HG02642 (cell line): ENCODE measurements at regions not wholly inside any gene's neighbourhood (a gene's known extent, or its start where the extent isn't known, plus 50 kb on each side); places are given as distances from the start of the nearest gene placed in this dataset.
"Not testable (repeated sequence)": the region's sequence is repeated elsewhere in the genome, so short reads cannot be mapped to it uniquely, and the experiment has no call there.

Source experiments
- ATAC-seq: cut with Tn5 transposase; IDR thresholded peaks from one replicate; pipeline ENCODE4 v1.9.1; 2021; ENCODE audit warnings: mild to moderate bottlenecking; ENCODE audit not compliant: unreplicated experiment, poor library complexity

DNA sequence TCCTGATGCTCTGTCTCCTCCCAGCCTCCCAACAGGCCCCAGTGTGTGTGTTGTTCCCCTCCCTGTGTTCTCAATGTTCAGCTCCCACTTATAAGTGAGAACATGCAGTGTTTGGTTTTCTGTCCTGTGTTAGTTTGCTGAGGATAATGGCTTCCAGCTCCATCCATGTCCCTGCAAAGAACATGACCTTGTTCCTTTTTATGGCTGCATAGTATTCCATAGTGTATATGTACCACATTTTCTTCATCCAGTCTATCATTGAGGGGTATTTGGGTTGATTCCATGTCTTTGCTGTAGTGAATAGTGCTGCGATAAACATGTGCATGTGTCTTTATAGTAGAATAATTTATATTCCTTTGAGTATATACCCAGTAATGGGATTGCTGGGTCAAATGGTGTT is 150.4 kb downstream of the KLF6 start:
- ATAC-seq: not testable (repeated sequence)

DNA sequence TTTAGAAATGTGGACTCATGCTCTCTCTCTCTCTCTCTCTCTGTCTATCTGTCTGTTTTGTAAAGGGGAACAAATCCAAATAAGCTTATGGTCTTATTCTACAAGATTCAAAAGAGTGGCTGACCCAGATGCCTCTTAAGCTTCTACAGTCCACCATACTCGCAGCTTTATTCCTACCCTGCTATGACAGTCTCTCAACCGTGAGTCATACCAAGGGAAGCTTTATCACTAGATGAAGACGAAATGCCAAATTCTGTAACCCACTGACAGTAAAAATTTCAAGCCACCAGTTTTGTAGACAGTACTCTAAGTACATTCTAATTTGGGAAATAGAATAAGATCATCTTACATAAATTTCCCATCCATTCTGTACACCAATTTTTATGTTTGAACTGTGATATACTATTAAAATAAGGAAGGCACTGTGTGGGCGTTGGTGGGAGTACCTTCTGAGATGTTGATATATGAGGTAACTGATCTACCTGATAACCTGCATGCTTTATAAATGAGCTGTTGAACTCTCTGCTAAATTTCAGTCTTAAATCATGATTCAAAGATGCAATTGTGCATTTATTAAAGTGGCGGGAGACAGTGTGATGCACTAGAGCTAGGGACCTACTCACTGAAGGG is 153.2 kb downstream of the KLF6 start:
- no peak for ATAC-seq

DNA sequence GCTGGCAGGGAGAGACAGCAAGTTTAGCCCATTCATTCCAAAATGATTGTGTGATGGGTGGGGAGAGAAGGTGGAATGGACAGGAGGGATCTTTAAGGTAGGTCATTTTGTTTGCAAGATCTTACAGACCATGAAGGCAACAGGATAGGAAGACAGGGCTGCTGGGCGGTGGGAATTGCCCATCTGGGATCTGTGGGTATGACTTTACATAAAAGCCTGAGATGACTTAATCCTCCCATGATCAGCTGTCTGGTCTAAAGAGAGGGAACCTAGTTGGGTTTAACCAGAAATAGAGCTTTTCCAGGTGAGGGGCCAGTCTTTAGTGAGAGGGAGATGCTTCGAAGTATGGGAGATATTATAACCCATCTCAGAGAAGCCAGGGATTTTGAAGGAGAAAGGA is 153.7 kb downstream of the KLF6 start:
- ATAC-seq: no peak

DNA sequence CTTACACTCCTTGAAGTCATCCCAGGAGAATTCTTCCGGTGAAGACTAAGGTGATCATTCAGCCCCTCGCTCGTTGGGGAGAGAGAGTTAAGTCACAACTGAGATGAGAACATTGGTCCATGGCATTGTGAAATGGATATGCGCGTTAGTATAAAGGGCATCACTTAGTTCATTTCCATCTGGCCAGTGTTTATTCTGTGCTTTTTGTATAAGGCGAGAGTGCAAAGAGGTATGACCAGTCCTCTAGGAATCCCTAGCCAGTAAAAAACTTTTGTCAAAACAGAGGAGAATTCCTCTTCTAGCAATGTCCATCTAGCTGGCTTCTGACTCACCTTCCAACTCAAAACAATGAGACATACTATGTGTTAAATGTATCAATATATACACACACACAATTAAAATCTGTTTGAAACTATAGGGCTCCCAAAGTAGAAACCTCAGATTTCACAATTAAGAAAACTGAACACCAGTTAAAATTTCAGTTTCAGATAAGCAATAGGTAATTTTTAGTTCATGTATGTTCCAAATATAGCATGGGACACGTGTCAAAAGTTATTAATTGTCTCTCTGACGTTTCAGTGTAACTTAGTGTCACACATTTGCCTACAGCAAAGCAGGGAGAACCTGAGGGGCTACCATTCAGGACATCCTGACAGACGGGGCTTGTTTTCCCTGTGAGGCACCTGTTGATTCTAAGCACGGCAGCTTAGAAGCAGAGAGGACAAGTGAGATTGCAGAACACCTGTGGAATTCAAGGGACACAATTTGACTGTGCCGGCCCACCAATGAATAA is 158.9 kb downstream of the KLF6 start:
- ATAC-seq: peak; percentile 74

DNA sequence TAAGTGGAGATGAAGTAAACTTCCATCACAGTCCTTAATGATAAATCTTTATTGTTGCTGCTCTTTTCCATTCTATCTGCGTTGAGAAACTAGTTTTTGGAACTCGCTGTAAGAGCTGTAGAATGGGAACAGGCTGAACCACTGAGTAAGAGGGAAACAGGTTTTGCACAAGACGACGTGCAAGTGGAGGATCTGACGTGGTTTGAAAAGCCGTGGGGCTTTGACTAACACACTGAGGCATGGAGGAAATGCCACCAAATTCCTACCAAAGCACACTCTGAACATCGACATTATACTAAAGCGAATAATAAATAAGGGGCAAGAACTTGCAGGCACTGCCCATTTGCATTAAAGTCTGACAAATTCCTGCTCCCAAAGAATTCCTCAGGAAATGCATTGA is 160.6 kb downstream of the KLF6 start:
- no peak for ATAC-seq

DNA sequence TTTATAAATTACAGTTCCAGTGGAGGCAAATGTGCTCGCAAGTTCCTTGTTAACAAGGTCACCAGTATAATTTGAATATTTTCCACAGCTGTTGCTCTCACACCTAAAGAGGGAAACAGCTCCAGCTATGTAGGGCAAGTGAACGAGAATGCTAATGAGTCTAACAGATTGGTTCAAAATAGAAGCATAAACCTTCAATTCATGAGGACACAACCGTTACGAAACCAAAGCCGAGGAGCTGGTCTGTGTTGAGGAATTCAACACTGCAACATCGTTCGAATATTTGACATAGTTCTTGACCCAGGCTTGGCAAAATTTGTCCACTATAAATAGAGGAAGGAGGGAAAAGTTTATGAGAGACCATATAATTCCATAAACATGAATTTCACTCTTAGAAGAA is 161.3 kb downstream of the KLF6 start:
- peak; percentile 62 for ATAC-seq

DNA sequence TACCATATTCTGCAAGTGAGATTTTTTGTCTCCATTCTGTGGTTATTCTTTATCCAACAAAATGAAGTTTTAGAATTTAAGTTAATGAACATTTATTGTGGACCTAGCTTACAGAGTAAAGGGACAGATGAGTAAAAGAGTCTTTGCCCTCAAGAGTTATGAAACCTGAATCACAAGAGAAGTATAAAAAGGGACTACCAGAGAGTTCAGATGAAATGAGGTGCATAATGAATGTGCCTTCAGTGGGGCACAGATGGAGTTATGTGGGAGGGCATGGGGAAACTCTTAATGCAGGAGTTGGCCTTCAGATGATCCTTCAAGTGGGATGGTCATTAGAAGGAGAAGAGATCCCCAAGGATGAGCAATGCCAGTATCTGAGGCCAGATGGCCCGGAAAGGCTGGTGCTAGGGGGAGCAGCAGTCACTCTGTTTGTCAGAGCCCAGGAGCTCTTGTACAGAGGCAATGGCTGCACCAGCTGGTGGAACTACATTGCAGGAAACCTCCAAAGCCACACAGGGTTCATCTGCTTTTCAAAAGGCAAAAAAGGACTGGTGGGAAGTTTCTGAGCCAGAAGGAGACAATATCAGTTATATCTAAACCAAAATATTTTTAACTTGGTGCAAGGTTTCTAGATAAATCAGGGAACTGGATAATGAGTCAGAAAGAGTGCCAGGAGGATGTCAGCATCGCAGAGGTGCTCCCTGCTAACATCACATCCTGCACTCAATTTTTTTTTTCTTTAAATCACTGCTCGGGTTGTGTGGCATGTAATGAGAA is 162.0 kb downstream of the KLF6 start:
- ATAC-seq: peak; percentile 44

DNA sequence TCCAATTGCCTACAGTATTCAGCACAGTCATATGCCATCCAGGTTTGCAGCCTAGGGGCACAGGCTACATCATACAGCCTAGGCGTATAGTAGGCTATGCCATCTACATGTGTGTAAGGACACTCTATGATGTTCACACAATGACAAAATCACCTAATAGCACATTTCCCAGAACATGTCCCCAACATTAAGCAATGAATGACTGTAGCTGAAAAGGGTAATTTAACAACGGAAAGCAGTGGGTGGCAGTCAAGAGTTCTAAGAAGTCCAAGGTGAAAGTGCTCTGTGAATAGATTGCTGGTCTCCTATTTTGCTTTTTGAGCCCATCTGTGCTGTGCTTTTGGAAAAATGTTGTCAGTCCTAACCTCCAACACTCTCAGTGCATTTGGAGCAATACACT is 162.6 kb downstream of the KLF6 start:
- ATAC-seq: no peak

DNA sequence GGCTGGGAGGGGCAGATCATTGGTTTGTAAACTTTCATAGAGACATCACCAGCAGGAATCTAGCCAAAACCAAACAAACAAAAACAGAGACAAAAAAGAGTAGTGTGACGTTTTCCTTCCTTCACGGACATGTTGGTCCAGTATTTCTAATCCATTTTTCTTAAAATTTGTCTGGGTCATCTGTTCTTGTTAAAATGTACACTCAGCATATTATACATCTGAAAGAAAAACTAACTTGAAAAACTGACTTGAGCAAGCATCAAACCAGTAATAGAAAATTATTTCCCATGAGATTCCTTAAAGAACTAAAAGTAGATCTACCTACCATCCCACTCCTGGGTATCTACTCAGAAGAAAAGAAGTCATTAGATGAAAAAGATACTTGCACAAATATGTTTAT is 164.2 kb downstream of the KLF6 start:
- no peak for ATAC-seq

DNA sequence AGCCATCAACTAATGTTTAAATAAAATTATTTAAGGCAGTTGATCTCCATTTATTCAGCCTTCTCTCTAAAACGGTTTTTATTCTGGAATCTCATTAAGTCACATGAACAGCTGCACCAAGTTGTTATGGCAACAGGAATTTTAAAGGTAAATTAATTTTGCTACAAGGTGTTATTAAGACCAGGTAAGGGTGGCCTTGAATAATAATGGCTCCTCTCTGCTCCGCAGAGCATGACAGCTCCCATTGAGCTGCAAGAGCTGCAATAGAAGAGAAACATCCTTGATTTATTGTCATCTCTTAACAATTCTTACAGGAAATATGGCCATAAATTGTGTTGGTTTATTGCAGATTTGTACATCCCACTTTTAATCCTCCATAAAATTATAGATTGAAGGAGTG is 165.8 kb downstream of the KLF6 start:
- no peak for ATAC-seq

DNA sequence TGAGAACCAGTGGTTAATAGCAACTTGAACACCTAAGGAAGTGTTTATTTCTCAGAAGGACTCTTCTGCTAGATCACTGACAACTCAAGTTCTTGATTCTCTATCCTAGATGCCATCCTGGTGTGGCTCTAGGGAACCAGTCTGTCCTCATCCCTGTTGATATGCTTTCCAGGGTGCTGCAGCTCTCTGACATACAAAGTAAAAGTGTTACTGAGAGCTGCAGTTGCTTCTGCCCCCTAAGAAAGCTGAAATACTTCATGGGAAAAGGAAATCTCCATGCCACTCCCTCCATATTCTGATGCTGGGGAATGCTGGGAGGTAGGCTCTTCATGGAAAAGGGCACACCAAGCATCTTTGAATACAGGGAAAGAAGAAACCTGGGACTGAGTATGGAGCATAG is 168.1 kb downstream of the KLF6 start:
- ATAC-seq: no peak

DNA sequence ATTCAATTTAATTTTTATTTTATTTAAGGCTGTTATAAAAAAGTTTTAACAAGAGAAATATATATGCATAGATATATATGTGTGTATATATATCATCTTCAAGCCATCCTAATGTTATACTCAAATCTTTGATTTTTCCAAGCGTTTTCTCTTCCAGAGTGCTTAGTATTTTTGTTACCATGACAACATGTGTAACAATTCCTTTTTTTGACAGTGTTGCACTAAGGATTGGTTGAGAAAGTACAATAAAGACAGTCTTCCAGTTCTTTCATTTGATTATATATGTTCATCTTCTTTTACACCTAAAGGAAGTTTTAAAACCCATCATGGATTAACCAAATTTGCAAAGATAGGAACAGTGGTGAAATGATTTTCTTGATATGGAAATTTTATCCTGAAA is 171.7 kb downstream of the KLF6 start:
- ATAC-seq: no peak

DNA sequence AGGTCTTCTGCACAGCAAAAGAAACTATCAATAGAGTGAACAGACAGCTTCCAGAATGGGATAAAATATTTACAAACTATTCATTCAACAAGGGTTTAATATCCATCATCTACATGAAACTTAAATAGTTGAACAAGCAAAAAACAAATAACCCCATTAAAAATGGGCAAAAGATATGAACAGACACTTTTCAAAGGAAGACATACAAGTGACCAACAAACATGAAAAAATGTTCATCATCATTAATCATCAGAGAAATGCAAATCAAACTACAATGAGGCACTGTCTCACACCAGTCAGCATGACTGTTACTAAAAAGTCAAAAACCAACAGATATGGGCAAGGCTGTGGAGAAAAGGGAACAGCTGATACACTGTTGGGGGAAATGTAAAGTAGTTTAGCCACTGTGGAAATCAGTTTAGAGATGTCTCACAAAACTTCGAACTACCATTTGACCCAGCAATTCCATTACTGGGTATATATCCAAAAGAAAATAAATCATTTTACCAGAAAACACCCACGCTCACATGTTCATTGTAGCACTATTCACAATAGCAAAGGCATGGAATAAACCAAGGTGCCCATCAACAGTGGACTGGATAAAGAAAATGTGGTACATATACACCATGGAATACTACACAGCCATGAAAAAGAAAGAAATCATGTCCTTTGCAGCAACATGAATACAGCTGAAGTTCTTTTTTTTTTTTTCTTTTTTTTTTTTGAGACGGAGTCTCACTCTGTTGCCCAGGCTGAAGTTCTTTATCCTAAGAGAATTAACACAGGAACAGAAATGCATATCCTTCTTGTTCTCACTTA is 172.6 kb downstream of the KLF6 start:
- no peak for ATAC-seq

DNA sequence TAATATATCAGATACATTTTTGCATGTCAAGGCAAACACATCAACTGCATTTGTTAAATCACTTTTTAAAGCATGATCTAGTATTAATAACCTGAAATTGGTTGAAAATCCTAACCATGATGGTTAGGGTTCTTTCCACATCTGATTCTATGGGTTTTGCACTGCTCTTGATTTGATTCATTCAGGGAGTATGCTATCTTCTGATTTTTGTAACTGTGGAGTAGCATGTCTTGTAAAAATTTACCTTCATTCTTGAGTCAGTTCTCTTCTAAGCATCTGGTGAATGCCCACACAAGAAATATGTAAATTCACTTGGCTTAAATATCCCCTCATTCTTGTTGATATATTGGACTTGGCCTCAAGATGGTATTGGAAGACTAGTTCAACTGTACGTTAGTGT is 178.7 kb downstream of the KLF6 start:
- no peak for ATAC-seq

DNA sequence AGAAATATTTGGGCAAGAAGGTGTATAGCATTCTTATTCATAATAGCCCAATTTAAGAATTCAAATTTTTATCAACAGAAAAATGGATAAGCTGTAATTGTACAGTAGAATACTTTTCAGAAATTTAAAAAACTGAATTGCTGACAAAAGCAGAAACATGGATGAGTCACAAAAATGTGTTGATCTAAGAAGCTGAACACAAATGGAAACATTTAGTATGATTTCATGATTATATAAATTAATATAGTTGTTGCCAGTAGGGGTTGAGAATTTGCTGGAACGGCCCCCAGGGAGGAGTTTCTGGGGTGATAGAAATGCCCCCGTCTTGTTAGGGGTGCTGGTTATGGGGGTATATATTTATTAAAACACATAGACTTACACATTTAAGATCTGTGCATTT is 179.1 kb downstream of the KLF6 start:
- ATAC-seq: no peak

DNA sequence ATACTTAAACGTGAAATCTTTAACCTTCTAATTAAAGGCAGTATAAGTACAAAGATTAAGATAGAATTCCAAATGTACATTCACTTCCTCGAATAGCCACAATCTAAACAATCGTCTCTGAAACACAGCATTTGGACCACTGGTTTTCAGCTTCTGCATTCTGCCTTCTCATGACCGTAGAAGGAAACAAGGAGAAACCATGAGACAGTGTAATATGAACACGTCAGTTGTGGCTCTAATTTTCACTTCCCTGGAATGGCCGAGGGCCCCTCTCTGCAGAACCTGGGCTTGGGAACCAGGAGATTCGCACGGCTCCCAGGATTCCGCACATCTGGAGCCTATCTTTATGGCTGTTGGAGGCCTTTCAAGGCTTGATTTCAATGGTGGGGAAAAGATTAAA is 189.3 kb downstream of the KLF6 start:
- no peak for ATAC-seq

DNA sequence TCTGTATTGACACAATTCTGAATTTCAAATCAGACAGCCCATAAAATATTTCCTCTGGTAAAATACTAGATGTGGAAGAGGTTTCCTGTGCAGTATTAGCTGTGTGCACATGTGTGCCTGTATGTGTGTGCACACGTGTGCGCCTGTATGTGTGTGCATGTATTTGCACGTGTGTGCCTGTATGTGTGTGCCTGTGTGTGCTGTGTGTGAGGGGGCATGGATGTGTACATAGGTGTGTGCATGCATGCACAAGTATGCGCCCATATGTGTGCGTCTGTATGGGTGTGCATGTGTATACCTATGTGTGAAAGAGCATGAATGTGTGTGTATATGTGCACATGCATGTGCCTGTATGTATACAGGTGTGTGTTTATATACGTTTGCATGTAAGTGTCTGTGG is 191.4 kb downstream of the KLF6 start:
- ATAC-seq: no peak

DNA sequence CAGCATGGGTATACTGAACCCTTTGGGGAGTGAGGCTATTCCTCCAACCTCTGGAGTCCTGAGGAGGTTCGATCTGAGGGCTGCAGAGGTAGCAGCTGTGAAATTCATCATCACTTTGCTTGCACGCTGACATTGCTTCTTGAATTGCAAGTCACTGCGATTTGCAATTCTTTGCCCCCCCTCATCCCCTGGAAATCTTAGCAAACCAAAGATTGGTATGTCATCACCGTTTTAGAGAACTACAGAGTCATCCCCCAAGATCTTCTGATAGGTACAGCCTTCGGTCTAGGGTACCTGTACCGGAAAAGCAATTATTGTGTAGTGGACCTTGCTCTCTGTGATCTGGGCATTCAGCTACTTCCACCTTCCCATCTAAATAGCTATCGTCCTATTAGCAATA is 192.6 kb downstream of the KLF6 start:
- ATAC-seq: no peak

DNA sequence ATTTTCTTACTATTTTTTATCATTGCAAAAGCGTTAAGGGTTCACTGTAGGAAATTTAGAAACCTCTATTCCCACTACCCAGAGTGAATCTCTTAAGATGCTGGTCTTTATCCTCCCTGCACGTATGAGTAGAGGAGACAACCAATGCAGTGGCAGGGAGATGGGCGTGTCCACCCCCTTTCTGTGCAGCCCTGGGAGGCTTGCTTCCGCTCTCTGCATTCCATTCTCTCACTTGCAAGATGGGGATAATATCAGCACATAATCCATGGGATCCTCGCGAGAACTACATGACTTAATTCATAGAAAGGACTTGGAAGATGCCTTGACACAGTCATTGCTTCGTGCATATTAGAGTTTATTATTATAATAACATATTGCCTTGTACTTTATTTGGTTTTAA is 196.2 kb downstream of the KLF6 start:
- no peak for ATAC-seq

DNA sequence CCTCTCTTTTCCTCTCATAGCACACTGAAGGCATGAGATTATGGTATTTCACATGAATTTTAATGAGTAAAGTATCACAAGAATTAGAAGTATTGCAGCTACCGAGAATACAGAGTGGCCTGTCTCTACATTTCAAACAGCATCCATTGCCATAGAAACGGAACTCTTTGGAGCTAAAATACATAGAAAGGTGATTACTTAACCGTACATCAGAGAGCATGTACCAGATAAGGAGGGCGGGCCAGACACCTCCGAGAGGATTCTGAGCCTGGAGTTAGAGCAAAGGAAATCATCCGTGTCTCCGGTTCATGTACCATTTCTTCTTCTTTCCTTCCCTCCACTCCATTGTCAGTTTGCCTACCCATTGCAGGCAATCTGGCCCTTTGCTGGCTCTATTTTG is 196.7 kb downstream of the KLF6 start:
- no peak for ATAC-seq
